HG02610 (cell line): ENCODE measurements at regions not wholly inside any gene's neighbourhood (a gene's known extent, or its start where the extent isn't known, plus 50 kb on each side); places are given as distances from the start of the nearest gene placed in this dataset.

Experiments
- ATAC-seq: cut with Tn5 transposase; IDR thresholded peaks from one replicate; pipeline ENCODE4 v1.9.1; 2021; ENCODE audit warnings: mild to moderate bottlenecking, moderate library complexity; ENCODE audit not compliant: unreplicated experiment

- no peak for ATAC-seq
Observed at GRCh38 chr9:87275047-87275725, 222.5 kb upstream of the DAPK1 start.

- ATAC-seq = peak; percentile 39
Observed at GRCh38 chr9:87276327-87276841, 221.3 kb upstream of the DAPK1 start.

- ATAC-seq = peak; percentile 33
Observed at GRCh38 chr9:87276851-87277261, 220.8 kb upstream of the DAPK1 start.

GRCh38 chr9:87277346-87277745, 220.3 kb upstream of the DAPK1 start:
- ATAC-seq = no peak

- no peak for ATAC-seq
Observed at GRCh38 chr9:87278971-87279733, 218.5 kb upstream of the DAPK1 start.

GRCh38 chr9:87280421-87280820, 217.2 kb upstream of the DAPK1 start:
- no peak for ATAC-seq

GRCh38 chr9:87282538-87282937, 215.1 kb upstream of the DAPK1 start:
- ATAC-seq = no peak

- no peak for ATAC-seq
Observed at GRCh38 chr9:87283585-87283984, 214.1 kb upstream of the DAPK1 start.

GRCh38 chr9:87285183-87285850, 212.3 kb upstream of the DAPK1 start:
- ATAC-seq = no peak

GRCh38 chr9:87286506-87286905, 211.2 kb upstream of the DAPK1 start:
- ATAC-seq = no peak

GRCh38 chr9:87290241-87291052, 207.2 kb upstream of the DAPK1 start:
- no peak for ATAC-seq

- no peak for ATAC-seq
Observed at GRCh38 chr9:87292449-87293191, 205.0 kb upstream of the DAPK1 start.

GRCh38 chr9:87294126-87294525, 203.5 kb upstream of the DAPK1 start:
- no peak for ATAC-seq

GRCh38 chr9:87300915-87301314, 196.8 kb upstream of the DAPK1 start:
- ATAC-seq = no peak

- no peak for ATAC-seq
Observed at GRCh38 chr9:87301371-87301770, 196.3 kb upstream of the DAPK1 start.

- ATAC-seq = no peak
Observed at GRCh38 chr9:87305151-87305550, 192.5 kb upstream of the DAPK1 start.

- ATAC-seq = no peak
Observed at GRCh38 chr9:87306006-87306405, 191.7 kb upstream of the DAPK1 start.

GRCh38 chr9:87307848-87308247, 189.8 kb upstream of the DAPK1 start:
- no peak for ATAC-seq

- ATAC-seq = no peak
Observed at GRCh38 chr9:87309236-87309635, 188.4 kb upstream of the DAPK1 start.

GRCh38 chr9:87310827-87311523, 186.7 kb upstream of the DAPK1 start:
- ATAC-seq = no peak
